ENCODE measurements at regions not wholly inside any gene's neighbourhood (a gene's known extent, or its start where the extent isn't known, plus 50 kb on each side); places are given as distances from the start of the nearest gene placed in this dataset.

- Histone ChIP-seq H3F3A (ENCODE audit: low read length, unreplicated experiment) (no peaks in the 10 kb centered on the region), H2AFZ (ENCODE audit: low read length) (no peak overlapping the region), H3K27me3 (ENCODE audit: low read length) (no peaks in the 10 kb centered on the region), H3K4me1 (ENCODE audit: insufficient read depth, low read length) (no peaks in the 10 kb centered on the region), H3K9me2 (replicated peaks; ENCODE audit: low read length) (no peaks in the 10 kb centered on the region), H3K27ac (ENCODE audit: low read length) (no peak overlapping the region), H3K9ac (ENCODE audit: low read length) (no peak overlapping the region), H4K20me1 (ENCODE audit: low read length) (no peaks in the 10 kb centered on the region), H3K4me3 (ENCODE audit: low read length) (no peak overlapping the region), H3K36me3 (ENCODE audit: low read depth, low read length) (no peaks in the 10 kb centered on the region), H3K4me2 (ENCODE audit: low read length) (no peak overlapping the region), H3K79me2 (ENCODE audit: low read length) (no peaks in the 10 kb centered on the region), H3K9me3 (ENCODE audit: low read length) (0 out of 2 replicates have a peak, but pooled peaks cover 22% of the 10 kb centered on the region)
- DNase-seq (no peak), ATAC-seq (no peak)
- intact Hi-C loops (cut with micrococcal nuclease) = no loop called here
- BruUV-seq (replicated peaks) = no TSS peak
- CTCF ChIA-PET = no interaction called here
- no peak for TF ChIP-seq CTCF (conservative IDR thresholded peaks at IDR 0.05; ENCODE audit: low read depth, low read length)
- TF ChIP-seq EZH2 (IDR thresholded peaks at IDR 0.05; ENCODE audit: low read length, unreplicated experiment) = no peak
- TF ChIP-seq EZH2phosphoT487 (IDR thresholded peaks at IDR 0.05; ENCODE audit: borderline replicate concordance, low read length) = no peak
- POLR2A ChIA-PET (ENCODE audit: unreplicated experiment) = no interaction called here
Observed at GRCh38 chr20:39524371-39524911, 562.3 kb downstream of the DHX35 start.

GRCh38 chr20:39523405-39523804, 561.3 kb downstream of the DHX35 start:
- H3K4me1 ChIP-seq (ENCODE audit: insufficient read depth, low read length) = no peaks in the 10 kb centered on the region
- H3K27me3 ChIP-seq (ENCODE audit: low read length) = no peaks in the 10 kb centered on the region
- TF ChIP-seq EZH2phosphoT487 (IDR thresholded peaks at IDR 0.05; ENCODE audit: borderline replicate concordance, low read length) = no peak
- no peak for TF ChIP-seq CTCF (conservative IDR thresholded peaks at IDR 0.05; ENCODE audit: low read depth, low read length)
- no peak for TF ChIP-seq EZH2 (IDR thresholded peaks at IDR 0.05; ENCODE audit: low read length, unreplicated experiment)
- no peaks in the 10 kb centered on the region for H3K79me2 ChIP-seq (ENCODE audit: low read length)
- ATAC-seq (no peak), DNase-seq (no peak)
- no TSS peak for BruUV-seq (replicated peaks)
- H4K20me1 ChIP-seq (ENCODE audit: low read length) = no peaks in the 10 kb centered on the region
- intact Hi-C loops (cut with micrococcal nuclease) = no loop called here
- no peaks in the 10 kb centered on the region for H3F3A ChIP-seq (ENCODE audit: low read length, unreplicated experiment)
- no peaks in the 10 kb centered on the region for H3K36me3 ChIP-seq (ENCODE audit: low read depth, low read length)
- no peak overlapping the region for H3K27ac ChIP-seq (ENCODE audit: low read length)
- no peak overlapping the region for H3K9ac ChIP-seq (ENCODE audit: low read length)
- no peaks in the 10 kb centered on the region for H3K9me2 ChIP-seq (replicated peaks; ENCODE audit: low read length)
- POLR2A ChIA-PET (ENCODE audit: unreplicated experiment) = no interaction called here
- no peak overlapping the region for H3K4me3 ChIP-seq (ENCODE audit: low read length)
- H3K4me2 ChIP-seq (ENCODE audit: low read length) = no peak overlapping the region
- no peak overlapping the region for H2AFZ ChIP-seq (ENCODE audit: low read length)
- 0 out of 2 replicates have a peak, but pooled peaks cover 19% of the 10 kb centered on the region for H3K9me3 ChIP-seq (ENCODE audit: low read length)
- CTCF ChIA-PET = no interaction called here

- H4K20me1 ChIP-seq (ENCODE audit: low read length) = no peaks in the 10 kb centered on the region
- no peaks in the 10 kb centered on the region for H3K79me2 ChIP-seq (ENCODE audit: low read length)
- no peaks in the 10 kb centered on the region for H3K36me3 ChIP-seq (ENCODE audit: low read depth, low read length)
- H3K4me1 ChIP-seq (ENCODE audit: insufficient read depth, low read length) = no peaks in the 10 kb centered on the region
- DNase-seq = no peak
- TF ChIP-seq CTCF (conservative IDR thresholded peaks at IDR 0.05; ENCODE audit: low read depth, low read length) (no peak), EZH2 (IDR thresholded peaks at IDR 0.05; ENCODE audit: low read length, unreplicated experiment) (no peak), EZH2phosphoT487 (IDR thresholded peaks at IDR 0.05; ENCODE audit: borderline replicate concordance, low read length) (no peak)
- BruUV-seq (replicated peaks) = no TSS peak
- H3K27ac ChIP-seq (ENCODE audit: low read length) = no peak overlapping the region
- H3K9me3 ChIP-seq (ENCODE audit: low read length) = 0 out of 2 replicates have a peak, but pooled peaks cover 21% of the 10 kb centered on the region
- no peak overlapping the region for H3K4me2 ChIP-seq (ENCODE audit: low read length)
- ChIA-PET CTCF (interaction anchor here (0.6 kb wide), 1 partner anchor 1445 kb away, joined by 4 read pairs; no protein-coding TSS in a partner anchor), POLR2A (ENCODE audit: unreplicated experiment) (no interaction called here)
- no peaks in the 10 kb centered on the region for H3K27me3 ChIP-seq (ENCODE audit: low read length)
- no peak overlapping the region for H3K9ac ChIP-seq (ENCODE audit: low read length)
- H3K9me2 ChIP-seq (replicated peaks; ENCODE audit: low read length) = no peaks in the 10 kb centered on the region
- no peaks in the 10 kb centered on the region for H3F3A ChIP-seq (ENCODE audit: low read length, unreplicated experiment)
- intact Hi-C loops (cut with micrococcal nuclease) = no loop called here
- no peak for ATAC-seq
- H2AFZ ChIP-seq (ENCODE audit: low read length) = no peak overlapping the region
- no peak overlapping the region for H3K4me3 ChIP-seq (ENCODE audit: low read length)
Observed at GRCh38 chr20:39518654-39519053, 556.5 kb downstream of the DHX35 start.
